K562 (cell line): ENCODE measurements at regions not wholly inside any gene's neighbourhood (a gene's known extent, or its start where the extent isn't known, plus 50 kb on each side); places are given as distances from the start of the nearest gene placed in this dataset.

Source experiments
- CBFA2T3 ChIP-seq: fragments of 450-650 bp; IDR thresholded peaks from 2 replicates; pipeline ENCODE4 v1.6.1; 2017
- CREB3 ChIP-seq: fragments of 450-650 bp; conservative IDR thresholded peaks from 2 replicates; pipeline ENCODE4 v1.6.1; 2016; ENCODE audit warnings: missing genetic modification characterization, low read depth, mild to moderate bottlenecking, missing compliant biosample characterization, moderate library complexity
- DLX4 ChIP-seq: fragments of 250-450 bp; sonication (Bioruptor Pico); IDR thresholded peaks from 2 replicates; pipeline ENCODE4 v1.6.1; 2021; ENCODE audit warnings: mild to moderate bottlenecking
- E2F1 ChIP-seq: sonication (generic); formaldehyde crosslinking; IDR thresholded peaks from 2 replicates; pipeline ENCODE4 v1.8.1; 2023; ENCODE audit warnings: mild to moderate bottlenecking, missing genetic modification reagents, moderate library complexity
- FIP1L1 ChIP-seq: fragments of 200-400 bp; formaldehyde crosslinking; IDR thresholded peaks from 2 replicates; pipeline ENCODE4 v1.6.1; 2018; ENCODE audit warnings: mild to moderate bottlenecking, low read depth, low read length; ENCODE audit not compliant: poor library complexity, severe bottlenecking
- JUN ChIP-seq, 2 experiments: sonication (generic) in 1 of 2; formaldehyde crosslinking in 1 of 2; IDR thresholded peaks; 2 replicates each; pipeline versions ENCODE4 v1.6.1 to v1.8.0; 2012 to 2022; ENCODE audit warnings: borderline replicate concordance in 2 of 2, mild to moderate bottlenecking in 2 of 2, improper control_type of control experiment in 1 of 2, low read depth in 1 of 2, low read length in 1 of 2, missing genetic modification reagents in 1 of 2
- L3MBTL2 ChIP-seq: fragments of 450-650 bp; IDR thresholded peaks from 2 replicates; pipeline ENCODE4 v1.6.1; 2016; ENCODE audit warnings: mild to moderate bottlenecking, moderate library complexity
- LCOR ChIP-seq: sonication (generic); formaldehyde crosslinking; IDR thresholded peaks from 2 replicates; pipeline ENCODE4 v1.8.0; 2022; ENCODE audit warnings: mild to moderate bottlenecking, missing genetic modification reagents
- PHB2 ChIP-seq: fragments of 450-650 bp; IDR thresholded peaks from 2 replicates; pipeline ENCODE4 v1.6.1; 2017; ENCODE audit warnings: low read depth
- PYGO2 ChIP-seq: fragments of 450-650 bp; IDR thresholded peaks from 2 replicates; pipeline ENCODE4 v1.6.1; 2016; ENCODE audit warnings: mild to moderate bottlenecking, missing genetic modification characterization, moderate library complexity, missing compliant biosample characterization
- SMARCE1 ChIP-seq: fragments of 450-650 bp; IDR thresholded peaks from 2 replicates; pipeline ENCODE4 v1.7.1; 2016; ENCODE audit warnings: mild to moderate bottlenecking
- SRSF1 ChIP-seq: fragments of 200-400 bp; formaldehyde crosslinking; IDR thresholded peaks from 2 replicates; pipeline ENCODE4 v1.6.1; 2017; ENCODE audit warnings: mild to moderate bottlenecking, low read depth, low read length, moderate library complexity
- ZNF197 ChIP-seq: fragments of 200-800 bp; sonication (Bioruptor generic); IDR thresholded peaks from 2 replicates; pipeline ENCODE4 v1.6.1; 2016; ENCODE audit warnings: low read depth, missing genetic modification characterization, missing compliant biosample characterization
- TF ChIP-seq, protein P1 (sequence below): sonication (generic); formaldehyde crosslinking; IDR thresholded peaks from 2 replicates; pipeline ENCODE4 v1.8.0; 2022; ENCODE audit warnings: missing genetic modification reagents, mild to moderate bottlenecking, moderate library complexity, borderline replicate concordance
- TF ChIP-seq, protein P2 (sequence below): sonication (generic); formaldehyde crosslinking; IDR thresholded peaks from 2 replicates; pipeline ENCODE4 v1.8.0; 2023; ENCODE audit warnings: missing genetic modification reagents, mild to moderate bottlenecking, borderline replicate concordance
- TF ChIP-seq, protein P3 (sequence below): fragments of 450-650 bp; formaldehyde crosslinking; IDR thresholded peaks from 2 replicates; pipeline ENCODE4 v1.4.0; 2022; ENCODE audit warnings: missing genetic modification characterization

DNA sequence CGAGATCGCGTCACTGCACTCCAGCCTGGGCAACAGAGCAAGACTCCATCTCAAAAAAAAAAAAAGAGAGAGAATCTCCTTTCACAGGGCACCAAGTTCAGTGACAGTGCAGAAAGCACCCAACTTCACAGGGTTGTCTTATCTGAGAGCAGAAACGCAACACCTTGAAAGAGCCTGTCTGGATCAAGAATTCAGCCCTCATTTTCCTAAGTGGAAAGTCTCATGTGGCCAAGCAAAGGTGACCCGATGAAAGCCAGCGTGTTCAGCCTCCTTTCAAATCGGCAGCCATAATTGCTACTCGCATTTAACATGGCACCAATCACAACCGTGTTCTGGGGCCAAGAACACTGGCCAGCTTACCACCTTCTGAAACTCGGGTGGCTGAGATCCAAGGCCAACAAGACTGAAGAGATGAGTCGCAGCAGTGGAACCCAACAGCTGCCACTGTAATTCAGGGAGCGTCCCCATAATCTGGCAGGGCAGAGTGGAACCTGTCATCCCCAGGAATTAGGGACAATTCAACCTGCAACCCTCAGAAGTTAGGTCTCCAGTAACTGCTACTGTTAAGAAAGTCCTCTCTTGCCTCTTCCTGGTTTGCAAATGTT lies 536.7 kb upstream of the JARID2 start (continued):
- TF ChIP-seq PHB2 (no peak), CREB3 (no peak; the same call in 1 of the 2 replicates), L3MBTL2 (peak; percentile 53; the same call in 1 of the 2 replicates), E2F1 (no peak), PYGO2 (tag) (no peak), DLX4 (no peak), JUN (IDR thresholded peaks at IDR 0.05; ENCODE audit: borderline replicate concordance, low read depth, low read length) (no peak), JUN (CRISPR knock-in tag; IDR thresholded peaks at IDR 0.05; ENCODE audit: borderline replicate concordance) (no peak), LCOR (CRISPR knock-in tag) (no peak), SMARCE1 (no peak), FIP1L1 (no peak), CBFA2T3 (peak; percentile 73), SRSF1 (no peak), ZNF197 (CRISPR knock-in tag) (no peak)
- TF ChIP-seq, protein P1, sequence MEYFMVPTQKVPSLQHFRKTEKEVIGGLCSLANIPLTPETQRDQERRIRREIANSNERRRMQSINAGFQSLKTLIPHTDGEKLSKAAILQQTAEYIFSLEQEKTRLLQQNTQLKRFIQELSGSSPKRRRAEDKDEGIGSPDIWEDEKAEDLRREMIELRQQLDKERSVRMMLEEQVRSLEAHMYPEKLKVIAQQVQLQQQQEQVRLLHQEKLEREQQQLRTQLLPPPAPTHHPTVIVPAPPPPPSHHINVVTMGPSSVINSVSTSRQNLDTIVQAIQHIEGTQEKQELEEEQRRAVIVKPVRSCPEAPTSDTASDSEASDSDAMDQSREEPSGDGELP: no peak
- TF ChIP-seq, protein P2, sequence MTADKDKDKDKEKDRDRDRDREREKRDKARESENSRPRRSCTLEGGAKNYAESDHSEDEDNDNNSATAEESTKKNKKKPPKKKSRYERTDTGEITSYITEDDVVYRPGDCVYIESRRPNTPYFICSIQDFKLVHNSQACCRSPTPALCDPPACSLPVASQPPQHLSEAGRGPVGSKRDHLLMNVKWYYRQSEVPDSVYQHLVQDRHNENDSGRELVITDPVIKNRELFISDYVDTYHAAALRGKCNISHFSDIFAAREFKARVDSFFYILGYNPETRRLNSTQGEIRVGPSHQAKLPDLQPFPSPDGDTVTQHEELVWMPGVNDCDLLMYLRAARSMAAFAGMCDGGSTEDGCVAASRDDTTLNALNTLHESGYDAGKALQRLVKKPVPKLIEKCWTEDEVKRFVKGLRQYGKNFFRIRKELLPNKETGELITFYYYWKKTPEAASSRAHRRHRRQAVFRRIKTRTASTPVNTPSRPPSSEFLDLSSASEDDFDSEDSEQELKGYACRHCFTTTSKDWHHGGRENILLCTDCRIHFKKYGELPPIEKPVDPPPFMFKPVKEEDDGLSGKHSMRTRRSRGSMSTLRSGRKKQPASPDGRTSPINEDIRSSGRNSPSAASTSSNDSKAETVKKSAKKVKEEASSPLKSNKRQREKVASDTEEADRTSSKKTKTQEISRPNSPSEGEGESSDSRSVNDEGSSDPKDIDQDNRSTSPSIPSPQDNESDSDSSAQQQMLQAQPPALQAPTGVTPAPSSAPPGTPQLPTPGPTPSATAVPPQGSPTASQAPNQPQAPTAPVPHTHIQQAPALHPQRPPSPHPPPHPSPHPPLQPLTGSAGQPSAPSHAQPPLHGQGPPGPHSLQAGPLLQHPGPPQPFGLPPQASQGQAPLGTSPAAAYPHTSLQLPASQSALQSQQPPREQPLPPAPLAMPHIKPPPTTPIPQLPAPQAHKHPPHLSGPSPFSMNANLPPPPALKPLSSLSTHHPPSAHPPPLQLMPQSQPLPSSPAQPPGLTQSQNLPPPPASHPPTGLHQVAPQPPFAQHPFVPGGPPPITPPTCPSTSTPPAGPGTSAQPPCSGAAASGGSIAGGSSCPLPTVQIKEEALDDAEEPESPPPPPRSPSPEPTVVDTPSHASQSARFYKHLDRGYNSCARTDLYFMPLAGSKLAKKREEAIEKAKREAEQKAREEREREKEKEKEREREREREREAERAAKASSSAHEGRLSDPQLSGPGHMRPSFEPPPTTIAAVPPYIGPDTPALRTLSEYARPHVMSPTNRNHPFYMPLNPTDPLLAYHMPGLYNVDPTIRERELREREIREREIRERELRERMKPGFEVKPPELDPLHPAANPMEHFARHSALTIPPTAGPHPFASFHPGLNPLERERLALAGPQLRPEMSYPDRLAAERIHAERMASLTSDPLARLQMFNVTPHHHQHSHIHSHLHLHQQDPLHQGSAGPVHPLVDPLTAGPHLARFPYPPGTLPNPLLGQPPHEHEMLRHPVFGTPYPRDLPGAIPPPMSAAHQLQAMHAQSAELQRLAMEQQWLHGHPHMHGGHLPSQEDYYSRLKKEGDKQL: no peak
- TF ChIP-seq, protein P3, sequence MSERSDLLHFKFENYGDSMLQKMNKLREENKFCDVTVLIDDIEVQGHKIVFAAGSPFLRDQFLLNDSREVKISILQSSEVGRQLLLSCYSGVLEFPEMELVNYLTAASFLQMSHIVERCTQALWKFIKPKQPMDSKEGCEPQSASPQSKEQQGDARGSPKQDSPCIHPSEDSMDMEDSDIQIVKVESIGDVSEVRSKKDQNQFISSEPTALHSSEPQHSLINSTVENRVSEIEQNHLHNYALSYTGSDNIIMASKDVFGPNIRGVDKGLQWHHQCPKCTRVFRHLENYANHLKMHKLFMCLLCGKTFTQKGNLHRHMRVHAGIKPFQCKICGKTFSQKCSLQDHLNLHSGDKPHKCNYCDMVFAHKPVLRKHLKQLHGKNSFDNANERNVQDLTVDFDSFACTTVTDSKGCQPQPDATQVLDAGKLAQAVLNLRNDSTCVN: no peak
